ENCODE measurements at regions not wholly inside any gene's neighbourhood (a gene's known extent, or its start where the extent isn't known, plus 50 kb on each side); places are given as distances from the start of the nearest gene placed in this dataset.
A peak's percentile ranks its signal among the peaks of the same experiment; 100 is the strongest.
"Not testable (repeated sequence)": the region's sequence is repeated elsewhere in the genome, so short reads cannot be mapped to it uniquely, and the experiment has no call there.

DNA sequence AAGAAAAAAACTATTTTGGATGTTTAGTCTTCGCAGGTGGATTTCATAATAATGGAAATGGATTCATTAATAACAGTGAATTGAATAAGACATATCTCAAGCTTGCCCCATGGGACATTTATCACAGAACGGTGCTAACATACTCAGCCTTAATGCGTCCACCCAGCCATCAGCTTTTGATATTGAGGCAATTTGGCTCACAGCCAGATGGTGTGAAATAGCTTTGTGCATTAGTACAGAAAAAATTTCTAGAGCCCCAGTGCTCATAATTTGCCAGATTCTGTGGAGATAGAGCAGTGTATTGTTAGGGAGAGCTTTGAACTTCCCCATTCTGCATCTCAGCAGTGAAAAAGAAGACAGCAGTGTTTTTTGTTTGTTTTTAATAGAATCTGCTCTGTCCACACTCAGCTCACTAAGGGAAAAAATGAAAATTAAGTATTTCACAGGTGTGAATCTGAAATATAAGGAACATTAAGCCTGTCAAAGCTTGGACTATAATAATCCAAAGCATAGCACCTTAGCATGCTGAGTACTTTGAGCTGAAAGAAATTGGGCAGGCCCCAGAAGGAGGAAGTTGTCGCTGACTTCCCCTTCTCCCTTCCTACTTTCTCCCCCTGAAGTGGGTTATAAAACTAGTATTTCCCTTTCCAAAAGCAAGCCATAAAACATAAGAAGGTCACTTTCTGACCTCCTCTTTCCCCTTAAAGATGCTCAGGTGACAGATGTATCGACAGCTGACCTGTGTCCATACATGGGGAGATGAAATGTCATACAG, 295.8 kb downstream of the MAGEB5 start:
- no peaks in the 10 kb centered on the region for H3K9me3 ChIP-seq (ENCODE audit: control insufficient read depth in 4 of 4, insufficient read depth in 3 of 4, low read length in 3 of 4)
- H3K36me3 ChIP-seq (ENCODE audit: control insufficient read depth in 4 of 4, insufficient read depth in 4 of 4, low read length in 4 of 4): no peaks in the 10 kb centered on the region
- no peak for ATAC-seq (ENCODE audit: insufficient read depth, low FRiP score)
- no peak overlapping the region for H3K27ac ChIP-seq (ENCODE audit: low read depth in 1 of 2, low read length in 1 of 2)
- 57 to 61% methylated on average over 5 of the region's 5 CpGs for WGBS, 2 donors
- TF ChIP-seq, protein P1, sequence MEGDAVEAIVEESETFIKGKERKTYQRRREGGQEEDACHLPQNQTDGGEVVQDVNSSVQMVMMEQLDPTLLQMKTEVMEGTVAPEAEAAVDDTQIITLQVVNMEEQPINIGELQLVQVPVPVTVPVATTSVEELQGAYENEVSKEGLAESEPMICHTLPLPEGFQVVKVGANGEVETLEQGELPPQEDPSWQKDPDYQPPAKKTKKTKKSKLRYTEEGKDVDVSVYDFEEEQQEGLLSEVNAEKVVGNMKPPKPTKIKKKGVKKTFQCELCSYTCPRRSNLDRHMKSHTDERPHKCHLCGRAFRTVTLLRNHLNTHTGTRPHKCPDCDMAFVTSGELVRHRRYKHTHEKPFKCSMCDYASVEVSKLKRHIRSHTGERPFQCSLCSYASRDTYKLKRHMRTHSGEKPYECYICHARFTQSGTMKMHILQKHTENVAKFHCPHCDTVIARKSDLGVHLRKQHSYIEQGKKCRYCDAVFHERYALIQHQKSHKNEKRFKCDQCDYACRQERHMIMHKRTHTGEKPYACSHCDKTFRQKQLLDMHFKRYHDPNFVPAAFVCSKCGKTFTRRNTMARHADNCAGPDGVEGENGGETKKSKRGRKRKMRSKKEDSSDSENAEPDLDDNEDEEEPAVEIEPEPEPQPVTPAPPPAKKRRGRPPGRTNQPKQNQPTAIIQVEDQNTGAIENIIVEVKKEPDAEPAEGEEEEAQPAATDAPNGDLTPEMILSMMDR (IDR thresholded peaks at IDR 0.05; ENCODE audit: control extremely low read depth, extremely low read depth): no peak
- no peaks in the 10 kb centered on the region for H3K27me3 ChIP-seq (ENCODE audit: control insufficient read depth in 3 of 3, insufficient read depth in 3 of 3, low read length in 2 of 3)
- peak in 1 of 3 donors; percentile 2 for DNase-seq
- H3K9ac ChIP-seq (ENCODE audit: insufficient read depth in 1 of 2, low read length in 2 of 2): no peak overlapping the region
- no peak overlapping the region for H3K4me3 ChIP-seq
- H3K4me1 ChIP-seq (ENCODE audit: control insufficient read depth in 5 of 5, insufficient read depth in 5 of 5, low read length in 5 of 5): no peaks in the 10 kb centered on the region

DNA sequence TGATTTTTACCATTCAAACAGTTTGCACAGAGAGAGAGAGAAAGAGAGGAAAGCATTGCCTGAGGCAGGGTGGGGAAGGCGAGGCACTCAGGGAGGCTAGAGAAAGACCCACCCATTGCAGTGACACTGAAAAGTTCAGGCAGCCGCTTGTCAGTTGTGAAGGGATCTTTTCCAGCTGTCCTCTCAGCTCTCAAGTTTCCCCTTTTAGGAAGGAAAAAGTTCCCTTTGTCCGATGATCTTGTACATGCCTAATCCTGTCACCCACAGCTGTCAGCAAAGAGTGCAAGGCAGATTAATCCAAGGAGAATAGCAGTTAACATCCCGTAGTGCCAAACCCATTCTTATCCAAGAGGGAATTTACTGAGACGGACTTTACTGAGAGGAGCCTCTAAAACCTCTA, 255.0 kb downstream of the MAGEB5 start:
- Histone ChIP-seq H3K27me3 (ENCODE audit: control insufficient read depth in 3 of 3, insufficient read depth in 3 of 3, low read length in 2 of 3) (no peaks in the 10 kb centered on the region), H3K9me3 (ENCODE audit: control insufficient read depth in 4 of 4, insufficient read depth in 3 of 4, low read length in 3 of 4) (no peaks in the 10 kb centered on the region), H3K27ac (ENCODE audit: low read depth in 1 of 2, low read length in 1 of 2) (no peak overlapping the region), H3K36me3 (ENCODE audit: control insufficient read depth in 4 of 4, insufficient read depth in 4 of 4, low read length in 4 of 4) (no peaks in the 10 kb centered on the region), H3K4me1 (ENCODE audit: control insufficient read depth in 5 of 5, insufficient read depth in 5 of 5, low read length in 5 of 5) (no peaks in the 10 kb centered on the region), H3K9ac (ENCODE audit: insufficient read depth in 1 of 2, low read length in 2 of 2) (no peak overlapping the region), H3K4me3 (no peak overlapping the region)
- 70 to 86% methylated on average over 5 of the region's 5 CpGs for WGBS, 2 donors
- no peak for ATAC-seq (ENCODE audit: insufficient read depth, low FRiP score)
- TF ChIP-seq, protein P1 (IDR thresholded peaks at IDR 0.05; ENCODE audit: control extremely low read depth, extremely low read depth): no peak
- DNase-seq: peak; percentile 15 to 69 (median 42)

DNA sequence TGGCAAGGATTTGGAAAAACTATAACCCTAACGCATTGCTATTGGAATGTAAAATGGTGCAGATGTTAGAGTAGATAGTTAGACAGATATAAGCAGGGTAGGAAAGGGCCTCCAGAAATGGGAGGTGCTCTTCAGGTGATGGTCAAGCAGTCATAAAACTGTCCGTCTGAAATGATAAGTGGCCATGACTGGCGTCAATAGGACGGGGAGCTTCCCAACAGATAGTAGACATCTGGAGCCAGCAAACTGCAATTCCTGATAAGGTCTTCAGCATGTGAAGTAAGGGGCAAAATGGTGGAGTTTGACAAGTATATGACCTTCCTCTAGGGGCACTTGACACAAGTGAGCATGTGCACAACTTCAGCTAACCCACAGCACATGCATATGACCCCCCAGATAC, 250.4 kb downstream of the MAGEB5 start:
- H3K27ac ChIP-seq (ENCODE audit: low read depth in 1 of 2, low read length in 1 of 2): no peak overlapping the region
- ATAC-seq (ENCODE audit: insufficient read depth, low FRiP score) (no peak), DNase-seq (no peak)
- WGBS, 2 donors: 79 to 90% methylated on average over 4 of the region's 4 CpGs
- no peak overlapping the region for H3K9ac ChIP-seq (ENCODE audit: insufficient read depth in 1 of 2, low read length in 2 of 2)
- no peak overlapping the region for H3K4me3 ChIP-seq
- no peaks in the 10 kb centered on the region for H3K27me3 ChIP-seq (ENCODE audit: control insufficient read depth in 3 of 3, insufficient read depth in 3 of 3, low read length in 2 of 3)
- H3K9me3 ChIP-seq (ENCODE audit: control insufficient read depth in 4 of 4, insufficient read depth in 3 of 4, low read length in 3 of 4): no peaks in the 10 kb centered on the region
- TF ChIP-seq, protein P1 (IDR thresholded peaks at IDR 0.05; ENCODE audit: control extremely low read depth, extremely low read depth): no peak
- H3K36me3 ChIP-seq (ENCODE audit: control insufficient read depth in 4 of 4, insufficient read depth in 4 of 4, low read length in 4 of 4): no peaks in the 10 kb centered on the region
- no peaks in the 10 kb centered on the region for H3K4me1 ChIP-seq (ENCODE audit: control insufficient read depth in 5 of 5, insufficient read depth in 5 of 5, low read length in 5 of 5)

DNA sequence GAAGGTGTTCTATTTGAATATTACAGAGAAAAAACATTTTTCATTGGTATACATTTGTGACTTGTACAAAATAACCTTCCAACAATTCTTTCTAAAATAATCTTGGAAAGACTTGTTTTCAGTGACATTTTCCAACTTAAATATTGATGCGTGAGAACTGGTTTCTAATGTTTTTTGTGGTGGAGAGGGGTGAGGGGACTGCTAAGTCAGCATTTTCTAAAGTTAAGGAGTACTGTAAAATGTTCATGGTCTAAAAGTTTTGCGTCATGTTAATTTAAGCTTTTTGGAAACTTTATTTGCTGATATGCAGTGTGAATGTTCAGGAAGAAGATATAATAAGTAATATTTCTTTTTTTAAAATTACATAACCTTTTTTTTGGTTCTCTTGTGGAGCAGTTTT, 229.3 kb downstream of the MAGEB5 start:
- H3K27ac ChIP-seq (ENCODE audit: low read depth in 1 of 2, low read length in 1 of 2): no peak overlapping the region
- H3K4me1 ChIP-seq (ENCODE audit: control insufficient read depth in 5 of 5, insufficient read depth in 5 of 5, low read length in 5 of 5): no peaks in the 10 kb centered on the region
- WGBS, 2 donors: 71 to 88% methylated on average over 2 of the region's 2 CpGs
- peaks cover 0 to 8% (median 0%) of the 10 kb centered on the region in 3 donors for H3K27me3 ChIP-seq (ENCODE audit: control insufficient read depth in 3 of 3, insufficient read depth in 3 of 3, low read length in 2 of 3)
- H3K36me3 ChIP-seq (ENCODE audit: control insufficient read depth in 4 of 4, insufficient read depth in 4 of 4, low read length in 4 of 4): no peaks in the 10 kb centered on the region
- no peaks in the 10 kb centered on the region for H3K9me3 ChIP-seq (ENCODE audit: control insufficient read depth in 4 of 4, insufficient read depth in 3 of 4, low read length in 3 of 4)
- ATAC-seq (ENCODE audit: insufficient read depth, low FRiP score) (no peak), DNase-seq (no peak)
- no peak overlapping the region for H3K4me3 ChIP-seq
- TF ChIP-seq, protein P1 (IDR thresholded peaks at IDR 0.05; ENCODE audit: control extremely low read depth, extremely low read depth): no peak
- H3K9ac ChIP-seq (ENCODE audit: insufficient read depth in 1 of 2, low read length in 2 of 2): no peak overlapping the region

DNA sequence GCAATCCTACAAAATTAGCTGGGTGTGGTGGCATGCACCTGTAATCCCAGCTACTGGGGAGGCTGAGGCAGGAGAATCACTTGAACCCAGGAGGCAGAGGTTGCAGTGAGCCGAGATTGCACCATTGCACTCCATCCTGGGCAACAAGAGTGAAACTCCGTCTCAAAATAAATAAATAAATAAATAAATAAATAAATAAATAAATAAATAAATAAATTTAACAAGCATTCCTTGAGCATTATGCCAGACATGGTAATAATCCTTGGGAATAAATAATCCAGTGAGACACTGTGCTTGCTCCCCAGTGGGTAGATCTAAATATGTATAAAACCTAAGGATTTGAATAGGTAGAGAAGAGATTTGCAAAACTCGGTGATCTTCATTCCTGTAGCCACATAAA, 228.4 kb downstream of the MAGEB5 start:
- not testable (repeated sequence) for H3K4me3 ChIP-seq; H3K27ac ChIP-seq (ENCODE audit: low read depth in 1 of 2, low read length in 1 of 2); H3K9me3 ChIP-seq (ENCODE audit: control insufficient read depth in 4 of 4, insufficient read depth in 3 of 4, low read length in 3 of 4); H3K9ac ChIP-seq (ENCODE audit: insufficient read depth in 1 of 2, low read length in 2 of 2); H3K4me1 ChIP-seq (ENCODE audit: control insufficient read depth in 5 of 5, insufficient read depth in 5 of 5, low read length in 5 of 5); ATAC-seq (ENCODE audit: insufficient read depth, low FRiP score); DNase-seq; H3K36me3 ChIP-seq (ENCODE audit: control insufficient read depth in 4 of 4, insufficient read depth in 4 of 4, low read length in 4 of 4); H3K27me3 ChIP-seq (ENCODE audit: control insufficient read depth in 3 of 3, insufficient read depth in 3 of 3, low read length in 2 of 3)
- 77 to 90% methylated on average over 3 of the region's 3 CpGs for WGBS, 2 donors
